GM12892 (cell line): ENCODE measurements at regions not wholly inside any gene's neighbourhood (a gene's known extent, or its start where the extent isn't known, plus 50 kb on each side); places are given as distances from the start of the nearest gene placed in this dataset.

Experiments used
- DNase-seq: peaks from one replicate; pipeline ENCODE4 v3.0.0; 2011; ENCODE audit not compliant: insufficient read length
- FAIRE-seq: peaks from 2 replicates; lab custom pipeline; 2011; peaks lifted over from hg19 to GRCh38; lab: Jason Lieb, UNC
- POLR2A ChIP-seq: IDR thresholded peaks from 2 replicates; pipeline ENCODE4 v1.6.1; 2011; ENCODE audit warnings: low read depth, low read length, control low read depth
- POLR2AphosphoS5 ChIP-seq: IDR thresholded peaks from 2 replicates; pipeline ENCODE4 v1.6.1; 2011; ENCODE audit warnings: low read depth, low read length, control low read depth
- TAF1 ChIP-seq: IDR thresholded peaks from 2 replicates; pipeline ENCODE4 v1.6.1; 2011; ENCODE audit warnings: low read depth, mild to moderate bottlenecking, control low read depth, low read length, borderline replicate concordance

DNA sequence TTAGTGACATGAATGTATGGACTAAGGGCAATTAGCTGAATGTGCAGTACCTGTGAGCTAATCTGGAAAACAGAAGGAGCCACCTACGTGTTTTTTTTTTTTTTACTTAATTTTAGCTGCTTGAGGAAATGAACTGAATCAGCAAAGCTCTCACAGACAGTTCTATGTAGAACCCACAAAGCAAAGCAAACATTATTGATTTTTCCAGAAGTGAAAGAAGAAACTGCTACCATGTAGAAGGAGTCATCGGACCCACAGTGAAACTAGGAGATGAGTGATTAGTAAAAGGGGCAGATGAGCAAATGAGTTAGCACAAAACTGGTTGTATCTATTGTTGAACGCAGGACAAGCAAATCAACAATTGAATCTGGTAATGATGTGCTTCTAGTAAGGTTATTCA, 94.1 kb upstream of the SLC7A1 start:
- FAIRE-seq (no peak), DNase-seq (no peak)
- TF ChIP-seq TAF1 (no peak), POLR2A (no peak), POLR2AphosphoS5 (no peak)

GRCh38 chr13:29688193-29688592, 92.7 kb upstream of the SLC7A1 start:
- FAIRE-seq: no peak
- TF ChIP-seq TAF1 (no peak), POLR2A (no peak), POLR2AphosphoS5 (no peak)
- no peak for DNase-seq

GRCh38 chr13:29684441-29684840, 89.0 kb upstream of the SLC7A1 start:
- no peak for TF ChIP-seq TAF1
- no peak for TF ChIP-seq POLR2AphosphoS5
- TF ChIP-seq POLR2A: no peak
- DNase-seq: no peak
- no peak for FAIRE-seq

GRCh38 chr13:29683041-29683440, 87.6 kb upstream of the SLC7A1 start:
- FAIRE-seq: no peak
- no peak for DNase-seq
- TF ChIP-seq TAF1 (no peak), POLR2A (no peak), POLR2AphosphoS5 (no peak)

DNA sequence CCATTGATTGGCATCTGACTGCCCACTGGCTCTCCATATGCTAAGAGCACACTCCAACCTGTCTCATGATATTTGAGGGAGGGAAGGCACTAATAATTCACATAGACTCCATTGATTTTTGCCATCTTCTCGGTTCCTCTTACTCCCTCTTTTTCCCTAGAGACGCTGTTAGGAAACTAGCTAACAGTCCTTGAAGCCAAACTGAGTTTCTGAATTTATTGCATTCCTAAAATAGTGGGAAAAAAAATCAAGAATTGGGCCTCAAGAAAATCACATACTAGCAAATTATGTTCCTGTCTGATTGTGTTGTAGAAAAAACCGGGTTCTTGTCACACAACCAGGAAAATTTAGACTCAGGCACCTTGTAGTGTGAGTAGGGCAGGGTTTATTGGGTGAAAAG, 86.4 kb upstream of the SLC7A1 start:
- no peak for FAIRE-seq
- TF ChIP-seq TAF1 (no peak), POLR2A (no peak), POLR2AphosphoS5 (no peak)
- DNase-seq: no peak

- DNase-seq (no peak), FAIRE-seq (no peak)
- no peak for TF ChIP-seq POLR2A
- TF ChIP-seq TAF1: no peak
- TF ChIP-seq POLR2AphosphoS5: no peak
Measured at GRCh38 chr13:29679396-29680053, 84.0 kb upstream of the SLC7A1 start.

DNA sequence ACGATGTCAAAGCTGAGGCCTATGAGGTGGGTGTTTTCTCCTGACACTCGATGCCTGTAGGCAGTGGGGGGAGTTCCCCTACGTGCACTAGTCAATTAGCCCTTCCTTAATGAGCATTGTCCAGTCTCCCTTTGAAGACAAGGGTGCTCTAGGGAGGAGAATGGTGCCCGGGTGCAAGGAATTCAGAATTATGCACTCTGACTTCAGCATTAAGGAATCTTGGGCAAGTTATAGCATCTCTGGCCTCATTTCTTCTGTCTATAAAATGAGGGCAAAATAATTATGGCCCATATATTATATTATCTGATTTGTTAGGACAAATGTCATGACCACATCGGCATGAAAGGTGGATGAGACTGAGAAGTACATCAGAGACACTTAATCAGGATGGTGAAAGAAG, 82.1 kb upstream of the SLC7A1 start:
- FAIRE-seq (no peak), DNase-seq (no peak)
- TF ChIP-seq POLR2AphosphoS5 (no peak), TAF1 (no peak), POLR2A (no peak)

GRCh38 chr13:29676941-29677452, 81.5 kb upstream of the SLC7A1 start:
- no peak for DNase-seq
- TF ChIP-seq POLR2AphosphoS5 (no peak), POLR2A (no peak), TAF1 (no peak)
- FAIRE-seq: no peak

DNA sequence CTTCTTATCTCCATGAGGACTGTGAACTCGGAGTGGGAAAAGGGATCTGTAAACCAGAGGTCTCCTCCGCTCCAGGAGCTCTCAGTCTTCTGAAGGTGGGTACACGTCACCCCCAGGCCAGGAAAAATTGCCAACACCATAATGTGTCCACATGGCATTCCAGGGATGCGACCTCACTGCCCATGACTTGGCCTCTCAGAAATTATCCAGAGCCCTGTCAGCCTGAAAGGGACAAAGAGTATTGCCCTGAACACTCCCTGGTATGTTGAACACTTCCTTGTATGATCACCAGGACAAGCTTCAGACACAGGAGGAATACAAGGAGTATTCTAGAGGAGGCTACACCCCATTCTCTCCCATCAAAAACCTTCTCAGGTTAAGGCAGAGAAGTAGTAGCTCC, 81.0 kb upstream of the SLC7A1 start:
- TF ChIP-seq TAF1 (no peak), POLR2AphosphoS5 (no peak), POLR2A (no peak)
- no peak for FAIRE-seq
- no peak for DNase-seq

- FAIRE-seq: no peak
- TF ChIP-seq TAF1 (no peak), POLR2A (no peak), POLR2AphosphoS5 (no peak)
- DNase-seq: no peak
Measured at GRCh38 chr13:29674532-29674931, 79.0 kb upstream of the SLC7A1 start.

- no peak for DNase-seq
- TF ChIP-seq TAF1: no peak
- no peak for TF ChIP-seq POLR2AphosphoS5
- TF ChIP-seq POLR2A: no peak
- no peak for FAIRE-seq
Measured at GRCh38 chr13:29664591-29664990, 69.1 kb upstream of the SLC7A1 start.

DNA sequence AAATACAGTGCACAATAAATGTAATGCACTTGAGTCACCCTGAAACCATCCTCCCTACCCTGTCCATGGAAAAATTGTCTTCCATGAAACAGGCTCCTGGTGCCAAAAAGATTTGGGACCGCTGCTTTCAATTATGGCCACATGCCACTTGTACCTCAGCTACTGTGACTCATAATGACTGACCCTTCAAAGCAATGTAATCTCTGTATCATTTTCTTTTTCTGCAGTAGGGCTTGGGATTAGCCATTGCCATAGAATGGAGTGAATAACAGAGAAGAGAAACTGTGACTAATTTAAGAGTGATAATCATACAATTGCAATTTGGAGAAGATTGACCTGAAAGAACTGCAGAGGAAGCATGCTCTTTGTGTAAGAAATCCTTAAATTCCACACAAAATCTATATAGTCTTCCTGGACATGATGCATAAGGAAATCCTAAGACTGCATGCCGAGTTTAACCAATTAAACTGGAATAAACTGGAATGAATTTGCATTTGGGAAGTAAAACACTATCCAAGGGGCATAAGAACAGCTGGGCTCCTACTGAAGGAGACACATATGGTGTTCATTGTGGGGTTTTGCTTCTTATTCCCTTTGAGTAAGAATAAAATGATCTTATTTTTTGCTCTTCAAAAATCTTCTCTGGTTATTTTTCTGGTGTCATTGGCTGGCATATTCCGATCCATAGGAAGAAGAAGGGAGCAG, 59.5 kb upstream of the SLC7A1 start:
- DNase-seq (no peak), FAIRE-seq (no peak)
- TF ChIP-seq TAF1 (no peak), POLR2AphosphoS5 (no peak), POLR2A (no peak)

DNA sequence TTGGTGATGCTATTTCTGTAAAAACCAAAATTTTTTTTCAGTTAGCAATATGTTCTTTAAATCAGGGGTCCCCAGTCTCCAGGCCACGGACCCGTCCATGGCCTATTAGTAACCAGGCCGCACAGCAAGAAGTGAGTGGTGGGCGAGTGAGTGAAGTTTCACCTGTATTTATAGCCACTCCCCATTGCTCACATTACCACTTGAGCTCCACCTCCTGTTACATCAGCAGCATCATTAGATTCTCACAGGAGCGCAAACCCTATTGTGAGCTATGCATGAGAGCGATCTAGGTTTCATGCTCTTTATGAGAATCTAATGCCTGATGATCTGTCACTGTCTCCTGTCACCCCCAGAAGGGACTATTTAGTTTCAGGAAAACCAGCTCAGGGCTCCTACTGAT, 58.9 kb upstream of the SLC7A1 start:
- no peak for DNase-seq
- FAIRE-seq: no peak
- TF ChIP-seq POLR2AphosphoS5: no peak
- no peak for TF ChIP-seq POLR2A
- no peak for TF ChIP-seq TAF1
